ENCODE measurements at regions not wholly inside any gene's neighbourhood (a gene's known extent, or its start where the extent isn't known, plus 50 kb on each side); places are given as distances from the start of the nearest gene placed in this dataset.

DNA sequence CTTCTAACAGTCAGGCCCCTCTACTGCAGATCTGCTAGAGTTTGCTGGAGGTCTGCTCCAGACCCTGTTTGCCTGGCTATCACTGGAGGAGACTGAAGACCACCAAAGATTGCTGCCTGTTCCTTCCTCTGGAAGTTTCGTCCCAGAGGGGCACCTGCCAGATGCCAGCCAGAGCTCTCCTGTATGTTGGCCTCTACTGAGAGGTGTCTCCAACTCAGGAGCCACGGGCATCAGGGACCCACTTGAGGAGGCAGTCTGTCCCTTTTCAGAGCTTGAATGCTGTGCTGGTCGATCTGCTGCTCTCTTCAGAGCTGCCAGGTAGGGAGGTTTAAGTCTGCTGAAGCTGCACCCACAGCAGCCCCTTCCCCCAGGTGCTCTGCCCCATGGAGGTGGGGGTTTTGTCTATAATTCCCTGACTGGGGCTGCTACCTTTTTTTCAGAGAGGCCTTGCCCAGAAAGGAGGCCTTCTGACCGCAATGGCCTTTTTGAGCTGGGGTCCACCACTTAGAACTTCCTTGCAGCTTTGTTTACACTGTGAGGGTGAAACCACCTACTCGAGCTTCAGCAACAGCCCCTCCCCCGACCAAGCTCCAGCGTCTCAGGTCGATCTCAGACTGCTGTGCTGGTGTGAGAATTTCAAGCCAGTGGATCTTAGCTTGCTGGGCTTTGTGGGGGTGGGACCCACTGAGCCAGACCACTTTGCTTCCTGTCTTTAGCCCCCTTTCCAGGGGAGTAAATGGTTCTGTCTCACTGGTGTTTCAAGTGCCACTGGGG lies 566.0 kb downstream of the NR4A2 start:
- POLR2A ChIA-PET, result no interaction called here
- Histone ChIP-seq H3K9me3 (ENCODE audit: control insufficient read depth, insufficient read depth, low read depth, low read length) (no peaks in the 10 kb centered on the region), H3K4me1 (ENCODE audit: control insufficient read depth, insufficient read depth, low read length) (no peaks in the 10 kb centered on the region), H3K27ac (ENCODE audit: extremely low read depth, low read depth, low read length) (no peak overlapping the region), H3K36me3 (ENCODE audit: control insufficient read depth in 2 of 2, insufficient read depth in 1 of 2, low read length in 2 of 2) (no peaks in the 10 kb centered on the region), H3K4me3 (ENCODE audit: low read depth, low read length) (no peak overlapping the region)
- CTCF ChIA-PET, result no interaction called here
- TF ChIP-seq, protein P1, sequence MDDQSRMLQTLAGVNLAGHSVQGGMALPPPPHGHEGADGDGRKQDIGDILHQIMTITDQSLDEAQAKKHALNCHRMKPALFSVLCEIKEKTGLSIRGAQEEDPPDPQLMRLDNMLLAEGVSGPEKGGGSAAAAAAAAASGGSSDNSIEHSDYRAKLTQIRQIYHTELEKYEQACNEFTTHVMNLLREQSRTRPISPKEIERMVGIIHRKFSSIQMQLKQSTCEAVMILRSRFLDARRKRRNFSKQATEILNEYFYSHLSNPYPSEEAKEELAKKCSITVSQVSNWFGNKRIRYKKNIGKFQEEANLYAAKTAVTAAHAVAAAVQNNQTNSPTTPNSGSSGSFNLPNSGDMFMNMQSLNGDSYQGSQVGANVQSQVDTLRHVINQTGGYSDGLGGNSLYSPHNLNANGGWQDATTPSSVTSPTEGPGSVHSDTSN (CRISPR knock-in tag; IDR thresholded peaks at IDR 0.05), result no peak

DNA sequence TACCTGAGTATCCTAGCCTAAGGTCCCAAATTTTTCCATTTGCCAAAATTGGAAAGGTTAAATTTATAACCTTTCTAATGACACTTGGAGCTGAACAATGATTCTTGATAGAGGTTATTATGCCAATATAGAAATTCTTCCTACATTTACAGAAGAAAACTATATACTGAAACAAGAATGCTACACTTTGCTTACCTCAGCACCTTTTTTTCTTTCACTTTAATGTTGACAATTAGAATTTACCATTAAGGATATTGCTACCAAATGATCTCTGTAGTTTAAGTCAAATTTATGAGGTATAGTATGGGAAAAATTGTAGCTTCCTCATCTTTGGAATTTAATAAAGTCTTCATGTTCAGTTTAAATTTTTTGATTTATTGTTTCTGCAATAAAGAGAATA lies 577.0 kb downstream of the NR4A2 start:
- Histone ChIP-seq H3K4me3 (ENCODE audit: low read depth, low read length) (no peak overlapping the region), H3K9me3 (ENCODE audit: control insufficient read depth, insufficient read depth, low read depth, low read length) (no peaks in the 10 kb centered on the region), H3K36me3 (ENCODE audit: control insufficient read depth in 2 of 2, insufficient read depth in 1 of 2, low read length in 2 of 2) (no peaks in the 10 kb centered on the region), H3K27ac (ENCODE audit: extremely low read depth, low read depth, low read length) (no peak overlapping the region), H3K4me1 (ENCODE audit: control insufficient read depth, insufficient read depth, low read length) (no peaks in the 10 kb centered on the region)
- ChIA-PET CTCF (no interaction called here), POLR2A (no interaction called here)
- no peak for TF ChIP-seq ZNF768 (tag by site-specific recombination; IDR thresholded peaks at IDR 0.05)
- TF ChIP-seq ZNF530 (tag by site-specific recombination; IDR thresholded peaks at IDR 0.05; ENCODE audit: low read depth), result no peak
- no peak for TF ChIP-seq KLF16 (tag by site-specific recombination; IDR thresholded peaks at IDR 0.05)
- TF ChIP-seq ZNF677 (tag by site-specific recombination; IDR thresholded peaks at IDR 0.05), result no peak
- no peak for TF ChIP-seq ZNF155 (tag by site-specific recombination; IDR thresholded peaks at IDR 0.05)

DNA sequence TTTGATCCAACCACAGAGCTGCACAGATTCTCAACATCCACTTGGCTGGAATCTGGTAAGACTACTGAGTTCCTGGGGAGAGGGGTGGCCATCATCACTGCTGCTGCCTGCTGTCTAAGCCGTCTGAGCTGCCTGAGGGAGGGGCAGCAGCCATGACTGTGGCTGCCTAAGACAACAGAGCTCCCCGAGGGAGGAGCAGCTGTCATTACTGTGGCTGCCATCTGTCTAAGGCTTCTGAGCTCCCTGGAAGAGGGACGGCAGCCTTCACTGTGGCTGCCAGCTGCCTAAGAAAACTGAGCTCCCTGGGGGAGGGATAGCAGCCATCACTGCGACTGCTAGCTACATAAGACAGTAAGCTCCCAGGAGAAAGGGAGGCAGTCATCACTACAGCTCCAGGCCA lies 584.4 kb downstream of the NR4A2 start:
- POLR2A ChIA-PET, result no interaction called here
- Histone ChIP-seq H3K27ac (ENCODE audit: extremely low read depth, low read depth, low read length) (no peak overlapping the region), H3K4me3 (ENCODE audit: low read depth, low read length) (no peak overlapping the region), H3K4me1 (ENCODE audit: control insufficient read depth, insufficient read depth, low read length) (no peaks in the 10 kb centered on the region), H3K9me3 (ENCODE audit: control insufficient read depth, insufficient read depth, low read depth, low read length) (no peaks in the 10 kb centered on the region), H3K36me3 (ENCODE audit: control insufficient read depth in 2 of 2, insufficient read depth in 1 of 2, low read length in 2 of 2) (no peaks in the 10 kb centered on the region)
- CTCF ChIA-PET, result no interaction called here
- TF ChIP-seq, protein P2, sequence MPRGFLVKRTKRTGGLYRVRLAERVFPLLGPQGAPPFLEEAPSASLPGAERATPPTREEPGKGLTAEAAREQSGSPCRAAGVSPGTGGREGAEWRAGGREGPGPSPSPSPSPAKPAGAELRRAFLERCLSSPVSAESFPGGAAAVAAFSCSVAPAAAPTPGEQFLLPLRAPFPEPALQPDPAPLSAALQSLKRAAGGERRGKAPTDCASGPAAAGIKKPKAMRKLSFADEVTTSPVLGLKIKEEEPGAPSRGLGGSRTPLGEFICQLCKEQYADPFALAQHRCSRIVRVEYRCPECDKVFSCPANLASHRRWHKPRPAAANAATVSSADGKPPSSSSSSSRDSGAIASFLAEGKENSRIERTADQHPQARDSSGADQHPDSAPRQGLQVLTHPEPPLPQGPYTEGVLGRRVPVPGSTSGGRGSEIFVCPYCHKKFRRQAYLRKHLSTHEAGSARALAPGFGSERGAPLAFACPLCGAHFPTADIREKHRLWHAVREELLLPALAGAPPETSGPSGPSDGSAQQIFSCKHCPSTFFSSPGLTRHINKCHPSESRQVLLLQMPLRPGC (tag by site-specific recombination; IDR thresholded peaks at IDR 0.05), result no peak
- TF ChIP-seq ZNF521 (tag by site-specific recombination; IDR thresholded peaks at IDR 0.05) (no peak), ZNF48 (tag by site-specific recombination; IDR thresholded peaks at IDR 0.05) (no peak), ZNF221 (tag by site-specific recombination; IDR thresholded peaks at IDR 0.05; ENCODE audit: borderline replicate concordance) (no peak), ZNF544 (tag by site-specific recombination; IDR thresholded peaks at IDR 0.05) (no peak)
- TF ChIP-seq, protein P3, sequence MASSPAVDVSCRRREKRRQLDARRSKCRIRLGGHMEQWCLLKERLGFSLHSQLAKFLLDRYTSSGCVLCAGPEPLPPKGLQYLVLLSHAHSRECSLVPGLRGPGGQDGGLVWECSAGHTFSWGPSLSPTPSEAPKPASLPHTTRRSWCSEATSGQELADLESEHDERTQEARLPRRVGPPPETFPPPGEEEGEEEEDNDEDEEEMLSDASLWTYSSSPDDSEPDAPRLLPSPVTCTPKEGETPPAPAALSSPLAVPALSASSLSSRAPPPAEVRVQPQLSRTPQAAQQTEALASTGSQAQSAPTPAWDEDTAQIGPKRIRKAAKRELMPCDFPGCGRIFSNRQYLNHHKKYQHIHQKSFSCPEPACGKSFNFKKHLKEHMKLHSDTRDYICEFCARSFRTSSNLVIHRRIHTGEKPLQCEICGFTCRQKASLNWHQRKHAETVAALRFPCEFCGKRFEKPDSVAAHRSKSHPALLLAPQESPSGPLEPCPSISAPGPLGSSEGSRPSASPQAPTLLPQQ (tag by site-specific recombination; IDR thresholded peaks at IDR 0.05), result no peak

DNA sequence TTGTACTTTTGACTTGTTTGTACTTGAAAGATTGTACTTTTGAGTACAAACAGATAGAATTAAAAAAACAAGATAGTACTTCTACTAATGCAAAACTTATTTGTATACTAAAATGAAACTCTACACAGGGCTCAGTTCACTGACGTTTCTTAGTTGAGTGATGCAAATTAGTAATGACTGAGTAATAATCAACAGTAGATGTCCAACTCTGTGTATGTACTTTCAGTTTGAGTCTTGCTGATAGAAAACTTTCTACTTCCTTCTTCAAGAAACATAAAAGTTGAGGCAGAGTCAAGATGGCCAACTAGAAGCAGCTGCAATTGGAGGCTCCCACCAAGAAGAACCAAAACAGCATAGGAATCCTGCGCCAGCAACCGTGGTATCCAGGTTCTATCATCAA lies 585.0 kb downstream of the NR4A2 start:
- Histone ChIP-seq H3K9me3 (ENCODE audit: control insufficient read depth, insufficient read depth, low read depth, low read length) (no peaks in the 10 kb centered on the region), H3K4me1 (ENCODE audit: control insufficient read depth, insufficient read depth, low read length) (no peaks in the 10 kb centered on the region), H3K27ac (ENCODE audit: extremely low read depth, low read depth, low read length) (no peak overlapping the region), H3K36me3 (ENCODE audit: control insufficient read depth in 2 of 2, insufficient read depth in 1 of 2, low read length in 2 of 2) (no peaks in the 10 kb centered on the region), H3K4me3 (ENCODE audit: low read depth, low read length) (no peak overlapping the region)
- no peak for TF ChIP-seq ZNF175 (tag by site-specific recombination; IDR thresholded peaks at IDR 0.05)
- no peak for TF ChIP-seq ZNF140 (tag by site-specific recombination; IDR thresholded peaks at IDR 0.05)
- TF ChIP-seq ZBTB21 (tag by site-specific recombination; IDR thresholded peaks at IDR 0.05), result no peak
- no peak for TF ChIP-seq ZBTB48 (tag by site-specific recombination; IDR thresholded peaks at IDR 0.05)
- TF ChIP-seq, protein P4, sequence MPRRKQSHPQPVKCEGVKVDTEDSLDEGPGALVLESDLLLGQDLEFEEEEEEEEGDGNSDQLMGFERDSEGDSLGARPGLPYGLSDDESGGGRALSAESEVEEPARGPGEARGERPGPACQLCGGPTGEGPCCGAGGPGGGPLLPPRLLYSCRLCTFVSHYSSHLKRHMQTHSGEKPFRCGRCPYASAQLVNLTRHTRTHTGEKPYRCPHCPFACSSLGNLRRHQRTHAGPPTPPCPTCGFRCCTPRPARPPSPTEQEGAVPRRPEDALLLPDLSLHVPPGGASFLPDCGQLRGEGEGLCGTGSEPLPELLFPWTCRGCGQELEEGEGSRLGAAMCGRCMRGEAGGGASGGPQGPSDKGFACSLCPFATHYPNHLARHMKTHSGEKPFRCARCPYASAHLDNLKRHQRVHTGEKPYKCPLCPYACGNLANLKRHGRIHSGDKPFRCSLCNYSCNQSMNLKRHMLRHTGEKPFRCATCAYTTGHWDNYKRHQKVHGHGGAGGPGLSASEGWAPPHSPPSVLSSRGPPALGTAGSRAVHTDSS (tag by site-specific recombination; IDR thresholded peaks at IDR 0.05), result no peak
- no peak for TF ChIP-seq GLIS1 (tag by site-specific recombination; IDR thresholded peaks at IDR 0.05)
- no peak for TF ChIP-seq ZNF561 (tag by site-specific recombination; IDR thresholded peaks at IDR 0.05; ENCODE audit: borderline replicate concordance)
- no peak for TF ChIP-seq TRIM28 (IDR thresholded peaks at IDR 0.05; ENCODE audit: borderline replicate concordance, low read length)
- CTCF ChIA-PET, result no interaction called here
- POLR2A ChIA-PET, result no interaction called here
